Stomach (tissue), 8 donors: ENCODE measurements at regions not wholly inside any gene's neighbourhood (a gene's known extent, or its start where the extent isn't known, plus 50 kb on each side); places are given as distances from the start of the nearest gene placed in this dataset.

ENCODE experiments used
- DNase-seq, 2 donors: peaks; one replicate each; pipeline versions ENCODE4 v3.0.0 to v3.0.0-alpha.2; 2013 to 2019
- H3K27ac ChIP-seq, 5 donors: fragments of 200-600 bp in 4 of 5; sonication (generic) in 4 of 5; one replicate each; pipeline ENCODE4 v1.5.1; 2013 to 2019; ENCODE audit warnings: mild to moderate bottlenecking in 1 of 5, moderate library complexity in 1 of 5
- H3K27me3 ChIP-seq, 3 donors: fragments of 200-600 bp; sonication (generic); one replicate each; pipeline ENCODE4 v1.5.1; 2017 to 2019; ENCODE audit warnings: mixed run types in 1 of 3
- H3K36me3 ChIP-seq, 4 donors: fragments of 200-600 bp; sonication (generic); 1 replicate in 3 of 4; 2 replicates in 1 of 4; pipeline ENCODE4 v1.5.1; 2016 to 2019
- H3K4me1 ChIP-seq, 4 donors: fragments of 200-600 bp; sonication (generic); one replicate each; pipeline ENCODE4 v1.5.1; 2016 to 2019
- H3K4me3 ChIP-seq, 4 donors: fragments of 200-600 bp; sonication (generic) in 3 of 4; one replicate each; pipeline ENCODE4 v1.5.1; 2016 to 2019; ENCODE audit warnings: mild to moderate bottlenecking in 1 of 4
- H3K9me3 ChIP-seq, 4 donors: fragments of 200-600 bp; sonication (generic); one replicate each; pipeline ENCODE4 v1.5.1; 2016 to 2019
- CTCF ChIP-seq, 7 experiments: fragments of 450-650 bp in 4 of 7; fragments of 200-600 bp in 3 of 7; sonication (generic) in 3 of 7; IDR thresholded peaks; one replicate each; pipeline ENCODE4 v1.5.1; 2016 to 2019; ENCODE audit warnings: antibody characterized with exemption in 7 of 7, control low read depth in 2 of 7, mild to moderate bottlenecking in 1 of 7
- EP300 ChIP-seq: sonication (generic); formaldehyde crosslinking; IDR thresholded peaks from one replicate; pipeline ENCODE4 v1.6.1; 2017; ENCODE audit warnings: antibody characterized with exemption
- POLR2A ChIP-seq, 4 donors: fragments of 450-650 bp; IDR thresholded peaks; one replicate each; pipeline ENCODE4 v1.6.1; 2016; ENCODE audit warnings: antibody characterized with exemption in 4 of 4, control low read depth in 2 of 4, mild to moderate bottlenecking in 1 of 4, moderate library complexity in 1 of 4
- POLR2AphosphoS5 ChIP-seq, 3 donors: sonication (generic); formaldehyde crosslinking; IDR thresholded peaks; one replicate each; pipeline ENCODE4 v1.6.1; 2016; ENCODE audit warnings: antibody characterized with exemption in 3 of 3
- WGBS, 5 donors: extraction: QIAGEN DNeasy Blood & Tissue Kit in 3 of 5; methylation state at CpG; one replicate each; pipeline versions ENCODE4 v1.1.5 to v1.1.7; 2013 to 2018; 5-methylcytosine and 5-hydroxymethylcytosine counted together
- intact Hi-C: fragments of 100-400 bp; cut with DNase I; formaldehyde crosslinking; loops from one replicate; pipeline ENCODE4 v1.15.1; 2023; ENCODE audit warnings: low total_unique reads
- donor health status: healthy with polysubstance abuse.
- donor health status: Bipolar disorder and iron deficiency.
- donor health status: healthy.

- Histone ChIP-seq H3K4me1 (peaks cover 0 to 15% (median 2%) of the 10 kb centered on the region in 4 donors), H3K4me3 (no peak overlapping the region), H3K27me3 (no peaks in the 10 kb centered on the region), H3K9me3 (no peaks in the 10 kb centered on the region), H3K36me3 (no peaks in the 10 kb centered on the region), H3K27ac (no peak overlapping the region)
- TF ChIP-seq POLR2AphosphoS5 (IDR thresholded peaks at IDR 0.05) (no peak), EP300 (no peak), POLR2A (IDR thresholded peaks at IDR 0.05) (no peak), CTCF (IDR thresholded peaks at IDR 0.05) (no peak)
- intact Hi-C loops: no loop called here
- 89 to 93% (median 90%) methylated on average over 6 of the region's 6 CpGs for WGBS, 5 donors
- DNase-seq: no peak
These were observed 226.9 kb upstream of the SMIM21 start for GRCh38 chr18:75654386-75654785.

- Histone ChIP-seq H3K27me3 (no peaks in the 10 kb centered on the region), H3K36me3 (no peaks in the 10 kb centered on the region), H3K27ac (no peak overlapping the region), H3K4me3 (no peak overlapping the region), H3K4me1 (peaks cover 0 to 15% (median 2%) of the 10 kb centered on the region in 4 donors), H3K9me3 (no peaks in the 10 kb centered on the region)
- intact Hi-C loops: no loop called here
- 75 to 87% (median 81%) methylated on average over 2 of the region's 2 CpGs for WGBS, 5 donors
- DNase-seq: no peak
- no peak for TF ChIP-seq POLR2A (IDR thresholded peaks at IDR 0.05)
- TF ChIP-seq CTCF (IDR thresholded peaks at IDR 0.05): no peak
- TF ChIP-seq EP300: no peak
- TF ChIP-seq POLR2AphosphoS5 (IDR thresholded peaks at IDR 0.05): no peak
These were observed 225.0 kb upstream of the SMIM21 start for GRCh38 chr18:75652528-75652927.

GRCh38 chr18:75644871-75645270 lies 217.4 kb upstream of the SMIM21 start:
- no peaks in the 10 kb centered on the region for H3K27me3 ChIP-seq
- TF ChIP-seq POLR2AphosphoS5 (IDR thresholded peaks at IDR 0.05): no peak
- TF ChIP-seq EP300: no peak
- TF ChIP-seq CTCF (IDR thresholded peaks at IDR 0.05): no peak
- TF ChIP-seq POLR2A (IDR thresholded peaks at IDR 0.05): no peak
- H3K27ac ChIP-seq: no peak overlapping the region
- peaks cover 0 to 18% (median 5%) of the 10 kb centered on the region in 4 donors for H3K9me3 ChIP-seq
- 93 to 98% (median 96%) methylated on average over 4 to 6 of the region's 6 CpGs for WGBS, 5 donors
- no peaks in the 10 kb centered on the region for H3K4me1 ChIP-seq
- no peak overlapping the region for H3K4me3 ChIP-seq
- H3K36me3 ChIP-seq: no peaks in the 10 kb centered on the region
- DNase-seq: no peak
- intact Hi-C loops: no loop called here

GRCh38 chr18:75643083-75643482 lies 215.6 kb upstream of the SMIM21 start:
- H3K4me3 ChIP-seq: no peak overlapping the region
- no peaks in the 10 kb centered on the region for H3K27me3 ChIP-seq
- no peak for TF ChIP-seq CTCF (IDR thresholded peaks at IDR 0.05)
- no peak for TF ChIP-seq POLR2A (IDR thresholded peaks at IDR 0.05)
- TF ChIP-seq EP300: no peak
- TF ChIP-seq POLR2AphosphoS5 (IDR thresholded peaks at IDR 0.05): no peak
- intact Hi-C loops: no loop called here
- H3K4me1 ChIP-seq: peaks cover 0 to 14% (median 6%) of the 10 kb centered on the region in 4 donors
- H3K36me3 ChIP-seq: no peaks in the 10 kb centered on the region
- H3K27ac ChIP-seq: no peak overlapping the region
- WGBS, 5 donors: 78 to 90% (median 88%) methylated on average over 6 of the region's 6 CpGs
- peaks cover 0 to 18% (median 5%) of the 10 kb centered on the region in 4 donors for H3K9me3 ChIP-seq
- DNase-seq: no peak
